ENCODE measurements at regions not wholly inside any gene's neighbourhood (a gene's known extent, or its start where the extent isn't known, plus 50 kb on each side); places are given as distances from the start of the nearest gene placed in this dataset.
"Not testable (repeated sequence)": the region's sequence is repeated elsewhere in the genome, so short reads cannot be mapped to it uniquely, and the experiment has no call there.

DNA sequence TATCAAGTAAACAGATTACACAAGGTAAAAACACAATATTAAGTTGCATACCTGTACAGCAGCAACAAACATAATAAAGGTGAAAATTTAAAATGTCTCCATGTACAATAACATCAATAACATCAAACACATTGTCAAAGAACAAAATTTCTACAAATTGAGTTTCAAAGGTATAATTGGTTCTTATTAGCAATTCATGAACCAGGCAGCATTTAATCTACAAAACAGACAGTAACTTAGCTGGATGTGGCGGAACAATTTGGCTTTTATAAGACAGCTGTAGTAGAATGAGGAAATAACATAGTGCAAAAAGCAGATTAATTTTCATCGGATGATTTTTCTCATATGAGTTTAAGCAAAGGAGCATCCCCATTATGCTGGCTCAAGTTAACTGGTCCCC is 1176.8 kb downstream of the EFNA5 start:
- Mint-ChIP-seq H3K9me3 (peaks cover 5 to 13% of the 10 kb centered on the region in 2 donors), H3K27me3 (no peaks in the 10 kb centered on the region), H3K4me3 (no peak overlapping the region), H3K4me1 (no peaks in the 10 kb centered on the region), H3K27ac (no peak overlapping the region)
- DNase-seq: no peak
- no peak for ATAC-seq

DNA sequence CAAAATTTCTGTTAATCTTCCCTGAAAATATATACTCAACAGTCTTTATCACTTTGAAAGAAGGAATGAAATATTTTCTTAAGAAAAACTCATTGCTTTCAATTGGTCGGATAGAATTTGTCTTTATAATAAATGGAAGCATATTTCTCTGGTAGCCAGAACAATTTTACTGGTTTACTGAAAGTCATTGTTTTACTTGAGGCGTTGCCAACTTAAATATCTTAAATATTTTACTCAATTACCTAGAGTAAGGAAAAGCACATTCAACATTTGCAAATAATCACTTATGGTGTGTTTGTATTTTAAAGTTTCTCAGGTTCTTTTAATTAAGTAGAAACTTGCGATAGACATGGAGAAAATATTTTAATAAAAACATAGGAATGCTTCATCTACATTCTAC is 1181.7 kb downstream of the EFNA5 start:
- Mint-ChIP-seq H3K4me3 (no peak overlapping the region), H3K9me3 (no peaks in the 10 kb centered on the region), H3K27me3 (no peaks in the 10 kb centered on the region), H3K27ac (no peak overlapping the region), H3K4me1 (no peaks in the 10 kb centered on the region)
- DNase-seq: no peak
- no peak for ATAC-seq

DNA sequence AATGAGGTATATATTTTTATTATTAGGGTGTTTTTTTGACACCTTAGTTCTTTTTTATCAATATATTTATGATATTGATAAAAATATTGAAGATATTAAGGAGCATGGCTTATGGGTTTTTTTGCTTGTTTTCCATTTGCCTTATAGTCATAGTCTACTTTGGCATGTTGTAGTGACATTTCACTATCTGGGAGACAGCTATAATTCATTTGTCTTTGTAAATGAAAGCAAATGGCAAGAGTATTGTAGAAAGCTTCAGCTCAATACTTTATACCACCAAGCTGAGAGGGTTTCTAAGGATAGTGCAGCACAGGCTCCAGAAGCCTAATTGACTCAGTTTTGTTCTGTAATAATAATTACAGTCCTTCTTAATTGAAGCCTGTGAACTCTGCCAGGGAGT is 1182.3 kb downstream of the EFNA5 start:
- H3K27me3 Mint-ChIP-seq: no peaks in the 10 kb centered on the region
- no peak overlapping the region for H3K27ac Mint-ChIP-seq
- ATAC-seq (no peak), DNase-seq (no peak)
- H3K4me1 Mint-ChIP-seq: no peaks in the 10 kb centered on the region
- H3K4me3 Mint-ChIP-seq: no peak overlapping the region
- H3K9me3 Mint-ChIP-seq: no peaks in the 10 kb centered on the region

DNA sequence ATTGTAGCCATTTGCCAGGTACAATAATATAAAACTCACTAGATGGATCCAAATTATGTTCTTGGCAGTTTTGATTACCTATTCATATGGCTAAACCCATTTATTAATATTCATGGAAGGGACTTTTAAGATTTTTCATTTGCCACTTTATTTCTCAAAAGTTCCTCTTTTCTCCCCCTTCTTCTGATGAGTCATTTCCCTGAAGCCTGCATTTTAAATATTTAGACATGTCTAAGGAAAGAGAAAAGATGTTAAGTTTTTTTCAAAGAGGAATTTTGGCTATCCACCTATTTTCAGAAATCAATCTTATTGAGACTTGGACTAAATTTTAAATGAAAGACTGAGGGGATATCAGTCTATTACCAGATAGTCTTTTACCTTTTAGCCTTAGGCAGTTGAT is 1189.4 kb downstream of the EFNA5 start:
- H3K27ac Mint-ChIP-seq: no peak overlapping the region
- H3K4me1 Mint-ChIP-seq: no peaks in the 10 kb centered on the region
- H3K27me3 Mint-ChIP-seq: no peaks in the 10 kb centered on the region
- H3K9me3 Mint-ChIP-seq: no peaks in the 10 kb centered on the region
- ATAC-seq (no peak), DNase-seq (no peak)
- no peak overlapping the region for H3K4me3 Mint-ChIP-seq

DNA sequence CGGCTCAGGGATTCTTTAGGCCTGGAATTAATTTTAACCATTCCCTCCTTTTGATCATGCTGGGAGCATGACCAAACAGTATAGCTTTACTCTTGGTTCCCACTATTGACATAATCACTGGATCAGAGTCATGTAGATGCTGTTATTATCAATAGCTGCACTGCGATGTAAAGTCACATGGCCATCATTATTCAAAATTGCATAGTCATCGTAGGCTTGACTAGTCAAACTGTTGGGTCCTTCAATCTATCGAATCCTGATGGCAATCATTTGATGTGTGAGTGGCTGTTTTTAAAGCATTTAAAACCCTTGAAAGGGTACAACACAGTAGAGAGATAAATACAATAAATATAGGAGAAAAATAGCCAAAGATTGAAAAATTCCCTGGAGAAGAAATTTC is 1194.1 kb downstream of the EFNA5 start:
- Mint-ChIP-seq H3K4me3 (no peak overlapping the region), H3K9me3 (no peaks in the 10 kb centered on the region), H3K4me1 (no peaks in the 10 kb centered on the region), H3K27ac (no peak overlapping the region), H3K27me3 (no peaks in the 10 kb centered on the region)
- DNase-seq: no peak
- no peak for ATAC-seq

DNA sequence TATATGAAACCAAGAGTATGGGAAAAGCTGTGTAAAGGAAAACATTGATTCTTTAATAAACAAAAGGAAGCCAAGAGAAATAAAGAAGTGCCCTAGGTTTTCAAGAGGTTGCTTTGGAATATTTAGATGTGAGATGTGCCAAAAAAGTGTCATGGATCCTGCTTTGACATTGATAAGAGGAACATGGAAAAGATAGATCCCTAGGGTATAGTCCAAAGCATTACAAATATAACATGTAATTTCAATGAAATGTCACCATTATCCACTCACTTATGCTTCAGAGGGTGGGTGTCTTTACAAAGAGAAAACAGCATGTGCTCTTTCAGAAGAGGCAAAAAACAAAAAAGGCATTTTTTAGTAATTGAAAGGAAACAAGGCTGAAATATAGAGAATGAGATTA is 1196.7 kb downstream of the EFNA5 start:
- no peak for ATAC-seq

DNA sequence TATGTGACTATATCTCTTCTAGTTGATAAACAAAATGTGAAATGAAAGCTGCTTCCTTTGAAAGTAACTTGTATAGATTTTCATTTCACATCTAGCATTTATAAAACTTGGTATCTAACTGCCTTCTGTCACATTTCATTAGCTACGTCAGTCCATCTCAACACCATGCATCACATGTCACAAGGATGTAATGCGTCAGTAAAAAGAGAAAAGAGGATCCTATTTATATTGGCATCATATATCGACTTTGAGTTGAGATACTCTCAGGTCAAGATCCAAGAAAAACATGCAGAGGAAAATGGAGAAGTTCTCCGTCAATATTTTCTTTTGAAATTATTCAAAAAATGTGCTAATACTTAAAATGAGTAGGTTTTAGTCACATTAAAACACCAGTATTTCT is 1211.2 kb downstream of the EFNA5 start:
- Mint-ChIP-seq H3K4me3 (no peak overlapping the region), H3K4me1 (no peaks in the 10 kb centered on the region), H3K27ac (no peak overlapping the region), H3K9me3 (no peaks in the 10 kb centered on the region), H3K27me3 (no peaks in the 10 kb centered on the region)
- no peak for ATAC-seq
- DNase-seq: no peak

More for the DNA sequence above, 1196.7 kb downstream of the EFNA5 start:
- Mint-ChIP-seq H3K9me3 (peaks cover 3 to 7% of the 10 kb centered on the region in 2 donors), H3K27me3 (no peaks in the 10 kb centered on the region), H3K4me3 (no peak overlapping the region), H3K27ac (no peak overlapping the region), H3K4me1 (no peaks in the 10 kb centered on the region)
- DNase-seq: no peak

DNA sequence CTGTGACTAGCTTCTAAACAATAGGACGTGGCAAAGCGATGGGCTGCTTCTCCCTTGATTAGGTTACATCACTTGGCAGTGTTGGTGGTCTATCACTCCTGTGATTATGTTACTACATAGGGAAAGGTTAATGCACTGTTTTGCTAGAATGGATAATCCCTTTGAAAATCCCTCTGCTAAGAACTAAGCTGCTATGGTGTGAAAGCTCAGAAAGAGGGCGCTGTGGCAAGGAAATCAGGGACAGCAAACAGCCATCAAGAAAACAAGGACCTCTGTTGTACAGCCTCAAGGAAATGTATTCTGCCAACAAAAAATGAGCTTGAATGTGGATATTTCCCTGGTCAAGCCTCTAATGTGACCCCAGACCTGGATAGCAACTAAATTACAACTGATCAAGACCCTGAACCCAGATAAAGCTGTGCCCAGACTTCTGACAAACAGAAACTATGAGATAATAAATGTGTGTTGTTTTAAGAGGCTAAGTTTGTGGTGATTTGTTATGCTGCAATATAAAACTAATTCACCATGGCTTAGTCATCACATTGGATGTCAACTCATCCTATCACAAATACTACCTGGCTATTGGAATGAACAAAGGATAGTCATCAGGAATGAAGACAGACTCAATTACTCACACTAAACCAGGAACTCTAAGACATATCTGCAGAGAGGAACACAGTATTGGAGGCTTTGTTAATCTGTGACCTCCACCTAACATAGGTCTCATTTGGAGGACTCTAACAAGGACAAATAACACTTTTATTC is 1215.9 kb downstream of the EFNA5 start:
- H3K27ac Mint-ChIP-seq: no peak overlapping the region
- no peaks in the 10 kb centered on the region for H3K27me3 Mint-ChIP-seq
- peaks cover 0 to 6% of the 10 kb centered on the region in 2 donors for H3K9me3 Mint-ChIP-seq
- DNase-seq (no peak), ATAC-seq (no peak)
- H3K4me1 Mint-ChIP-seq: no peaks in the 10 kb centered on the region
- H3K4me3 Mint-ChIP-seq: no peak overlapping the region

DNA sequence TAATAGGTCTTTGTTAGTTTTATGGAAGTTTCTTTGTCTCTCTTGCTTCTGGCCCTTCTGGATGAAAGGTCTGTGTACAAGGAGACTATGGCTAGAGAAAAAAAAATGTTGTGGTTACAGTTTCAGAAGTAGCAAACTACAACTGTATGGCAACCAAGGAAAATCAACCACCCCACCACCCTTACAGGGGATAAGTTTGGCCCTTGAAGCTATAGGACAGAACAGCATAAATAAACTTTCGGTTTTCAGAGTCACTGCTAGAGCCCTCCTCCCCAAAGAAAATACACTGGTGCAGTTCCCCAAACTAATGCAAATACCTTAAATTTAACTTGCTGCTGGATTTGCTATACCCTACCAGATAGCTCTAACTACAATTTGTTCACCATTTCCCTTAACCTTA is 1216.7 kb downstream of the EFNA5 start:
- DNase-seq: no peak
- ATAC-seq: no peak
- Mint-ChIP-seq H3K27ac (no peak overlapping the region), H3K4me3 (no peak overlapping the region), H3K4me1 (no peaks in the 10 kb centered on the region), H3K9me3 (peaks cover 0 to 6% of the 10 kb centered on the region in 2 donors), H3K27me3 (no peaks in the 10 kb centered on the region)

DNA sequence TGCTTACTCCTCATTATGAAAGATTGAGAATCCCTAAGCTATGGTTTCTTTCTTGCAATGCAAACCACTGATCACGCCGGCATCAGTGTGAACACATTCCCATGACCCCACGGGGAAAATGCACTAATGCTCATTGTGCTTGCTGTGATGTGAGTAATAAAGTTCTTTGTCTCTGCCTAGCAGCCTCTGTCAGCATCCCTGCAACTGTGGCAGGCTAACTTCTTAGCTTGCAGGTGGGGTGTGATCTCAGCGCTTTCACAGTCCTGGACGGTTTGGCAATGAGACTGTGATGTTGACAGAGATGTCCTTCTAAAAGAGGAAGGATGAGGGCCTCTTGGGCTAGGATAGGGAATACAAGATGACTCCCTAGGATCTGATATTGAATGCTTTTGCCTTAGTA is 1218.7 kb downstream of the EFNA5 start:
- peaks cover 0 to 6% of the 10 kb centered on the region in 2 donors for H3K9me3 Mint-ChIP-seq
- no peaks in the 10 kb centered on the region for H3K27me3 Mint-ChIP-seq
- H3K4me1 Mint-ChIP-seq: no peaks in the 10 kb centered on the region
- H3K27ac Mint-ChIP-seq: no peak overlapping the region
- no peak overlapping the region for H3K4me3 Mint-ChIP-seq
- ATAC-seq: no peak
- DNase-seq: no peak

DNA sequence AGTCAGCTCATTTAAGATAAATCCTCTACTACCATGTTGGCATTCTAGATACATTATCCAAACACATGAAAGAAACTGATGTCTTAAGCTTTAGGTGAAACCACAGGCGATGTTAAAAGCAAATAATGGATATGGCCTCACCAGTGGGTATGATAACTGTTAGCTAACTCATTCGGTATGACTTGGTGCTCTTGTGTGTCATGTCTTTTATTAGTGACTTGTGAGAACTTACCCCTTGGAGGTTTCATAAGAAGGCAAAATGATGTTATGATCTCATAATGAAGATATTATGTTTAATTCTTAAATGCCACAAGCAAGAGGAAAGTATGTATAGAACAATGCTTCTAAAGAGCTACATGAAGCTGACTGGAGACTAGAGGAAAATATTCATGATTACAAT is 1227.0 kb downstream of the EFNA5 start:
- ATAC-seq (no peak), DNase-seq (no peak)
- Mint-ChIP-seq H3K4me1 (no peaks in the 10 kb centered on the region), H3K27me3 (no peaks in the 10 kb centered on the region), H3K27ac (no peak overlapping the region), H3K4me3 (no peak overlapping the region), H3K9me3 (no peaks in the 10 kb centered on the region)

DNA sequence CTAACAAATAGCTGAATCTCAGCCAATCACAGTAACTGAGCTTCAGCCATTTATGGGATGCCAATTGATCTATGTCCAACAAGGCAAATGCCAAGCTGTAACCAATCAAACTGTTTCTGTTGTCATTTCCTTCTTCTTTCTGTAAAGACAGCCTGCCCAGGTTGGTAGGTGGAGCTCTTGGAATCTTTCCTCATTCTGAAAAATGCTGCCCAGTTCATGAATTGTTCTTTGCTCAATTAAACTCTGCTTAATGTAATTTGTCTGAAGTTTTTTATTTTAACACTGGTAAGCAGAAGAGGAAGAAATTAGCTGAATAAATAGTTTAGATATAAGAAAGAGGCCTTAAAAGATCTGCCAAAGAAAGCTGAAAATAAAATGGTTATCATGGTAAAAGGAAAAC is 1235.6 kb downstream of the EFNA5 start:
- Mint-ChIP-seq H3K9me3 (no peaks in the 10 kb centered on the region), H3K4me3 (no peak overlapping the region), H3K27ac (no peak overlapping the region), H3K27me3 (no peaks in the 10 kb centered on the region), H3K4me1 (no peaks in the 10 kb centered on the region)
- DNase-seq: no peak
- ATAC-seq: no peak

DNA sequence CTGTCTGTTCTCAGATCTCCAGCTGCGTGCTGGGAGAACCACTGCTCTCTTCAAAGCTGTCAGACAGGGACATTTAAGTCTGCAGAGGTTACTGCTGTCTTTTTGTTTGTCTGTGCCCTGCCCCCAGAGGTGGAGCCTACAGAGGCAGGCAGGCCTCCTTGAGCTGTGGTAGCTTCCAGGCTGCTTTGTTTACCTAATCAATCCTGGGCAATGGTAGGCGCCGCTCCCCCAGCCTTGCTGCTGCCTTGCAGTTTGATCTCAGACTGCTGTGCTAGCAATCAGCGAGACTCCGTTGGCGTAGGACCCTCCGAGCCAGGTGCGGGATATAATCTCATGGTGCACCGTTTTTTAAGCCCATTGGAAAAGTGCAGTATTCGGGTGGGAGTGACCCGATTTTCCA is 1240.0 kb downstream of the EFNA5 start:
- H3K27ac Mint-ChIP-seq, H3K9me3 Mint-ChIP-seq, H3K4me3 Mint-ChIP-seq, H3K4me1 Mint-ChIP-seq, DNase-seq, H3K27me3 Mint-ChIP-seq, ATAC-seq: not testable (repeated sequence)

DNA sequence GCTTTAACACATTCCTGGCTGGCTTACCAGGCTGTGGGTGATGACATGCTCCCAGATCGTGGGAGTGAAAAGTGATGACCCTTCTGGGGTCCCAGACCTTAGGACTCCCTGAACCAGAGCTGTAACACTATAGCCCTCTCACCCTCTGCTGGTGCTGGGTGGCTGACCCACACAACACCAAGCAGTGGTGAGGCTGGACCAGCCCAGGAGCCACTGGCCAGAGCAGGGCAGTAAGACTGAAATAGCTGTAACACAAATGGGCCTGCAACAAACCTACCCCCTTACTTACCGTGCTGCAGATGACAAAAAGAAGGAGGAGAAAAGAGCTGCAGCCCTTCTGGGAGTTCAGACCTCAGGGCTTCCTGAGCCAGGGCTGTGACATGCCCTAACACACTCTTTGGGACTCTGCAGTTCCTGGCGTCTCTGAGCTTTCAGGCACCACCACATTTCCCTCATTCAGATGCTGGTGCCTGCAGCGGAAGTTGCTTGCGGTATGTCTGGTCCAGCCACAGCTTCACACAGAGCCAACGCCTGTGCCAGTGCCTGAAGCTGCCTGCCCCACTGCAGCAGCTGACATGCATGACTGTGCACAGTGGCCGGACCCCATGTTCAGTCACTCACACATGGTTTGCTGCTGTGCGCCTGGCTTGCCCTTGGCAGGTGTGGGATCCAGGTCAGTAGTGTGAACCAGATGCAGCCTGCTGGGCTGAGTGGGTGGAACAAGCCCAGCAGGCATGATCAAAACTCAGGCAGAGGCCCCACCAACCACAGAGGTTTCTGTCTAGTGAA is 1247.4 kb downstream of the EFNA5 start:
- DNase-seq: no peak
- no peak overlapping the region for H3K27ac Mint-ChIP-seq
- ATAC-seq: no peak

DNA sequence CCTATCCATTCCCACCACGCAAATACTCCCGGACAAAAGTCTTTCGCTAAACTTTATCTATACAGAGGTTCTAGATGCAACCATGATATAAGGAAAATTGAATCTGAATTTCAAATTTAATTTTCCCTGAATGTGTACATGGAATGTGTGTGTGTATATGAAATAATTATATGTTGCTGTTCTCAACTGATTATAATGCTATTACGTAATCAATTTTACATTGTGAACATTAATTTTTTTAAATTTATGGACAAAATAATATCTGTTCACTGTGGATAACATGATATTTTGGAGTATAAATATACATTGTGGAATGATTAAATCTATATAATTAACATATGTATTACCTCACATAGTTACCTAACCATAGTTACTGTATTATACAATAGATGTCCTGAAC is 1250.6 kb downstream of the EFNA5 start:
- DNase-seq: no peak
- peaks cover 11 to 14% of the 10 kb centered on the region in 2 donors for H3K9me3 Mint-ChIP-seq
- no peak for ATAC-seq
- H3K4me1 Mint-ChIP-seq: no peaks in the 10 kb centered on the region
- H3K27ac Mint-ChIP-seq: no peak overlapping the region
- H3K27me3 Mint-ChIP-seq: no peaks in the 10 kb centered on the region
- no peak overlapping the region for H3K4me3 Mint-ChIP-seq

More for the DNA sequence above, 1247.4 kb downstream of the EFNA5 start:
- H3K9me3 Mint-ChIP-seq: no peaks in the 10 kb centered on the region
- H3K27me3 Mint-ChIP-seq: no peaks in the 10 kb centered on the region
- H3K4me3 Mint-ChIP-seq: no peak overlapping the region
- H3K4me1 Mint-ChIP-seq: no peaks in the 10 kb centered on the region

DNA sequence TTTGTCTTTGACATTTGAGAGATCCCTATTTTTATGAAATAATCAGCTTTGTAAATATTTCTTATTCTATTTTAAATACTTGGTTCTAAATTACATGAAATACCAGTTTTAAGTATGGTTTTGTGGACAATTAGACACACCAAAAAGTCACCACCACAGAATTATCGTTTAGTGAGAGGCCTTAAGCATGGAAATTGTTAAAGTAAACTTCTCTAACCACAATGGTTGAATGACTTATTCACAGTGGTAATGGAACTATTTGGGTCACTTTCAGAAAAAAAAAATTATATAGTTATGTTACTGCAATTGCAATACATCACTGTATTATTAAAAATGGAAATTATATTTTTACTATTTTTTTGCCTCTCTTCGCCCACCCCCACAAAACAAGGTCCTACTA is 1252.5 kb downstream of the EFNA5 start:
- Mint-ChIP-seq H3K4me1 (no peaks in the 10 kb centered on the region), H3K27ac (no peak overlapping the region), H3K27me3 (no peaks in the 10 kb centered on the region), H3K4me3 (no peak overlapping the region), H3K9me3 (peaks cover 14 to 15% of the 10 kb centered on the region in 2 donors)
- DNase-seq (no peak), ATAC-seq (no peak)

All from stimulated activated naive CD8-positive, alpha-beta T cell treated with anti-CD3 and anti-CD28 coated beads, Interleukin-15, amount 100 ng/mL, for 72 hours (primary cell).